ENCODE measurements at regions not wholly inside any gene's neighbourhood (a gene's known extent, or its start where the extent isn't known, plus 50 kb on each side); places are given as distances from the start of the nearest gene placed in this dataset.

GRCh38 chr13:23984546-23984945 is 87.2 kb upstream of the C1QTNF9B start:
- TF ChIP-seq ZFX (IDR thresholded peaks at IDR 0.05), result no peak
- no peak for TF ChIP-seq CTCF (conservative IDR thresholded peaks at IDR 0.05)
